Spleen (tissue), 11 donors: ENCODE measurements at regions not wholly inside any gene's neighbourhood (a gene's known extent, or its start where the extent isn't known, plus 50 kb on each side); places are given as distances from the start of the nearest gene placed in this dataset.

Source experiments
- DNase-seq: peaks from one replicate; pipeline ENCODE4 v3.0.0-alpha.2; 2020
- H3K27ac ChIP-seq, 8 donors: fragments of 200-600 bp; sonication (generic) in 7 of 8; 1 replicate in 4 of 8; 2 replicates in 4 of 8; pipeline versions ENCODE4 v1.5.0 to v1.8.0; 2016 to 2021; ENCODE audit warnings: inconsistent platforms in 4 of 8, mild to moderate bottlenecking in 4 of 8, moderate library complexity in 1 of 8
- H3K27me3 ChIP-seq, 7 donors: fragments of 200-600 bp; sonication (generic) in 6 of 7; replicated peaks in 1 of 7; 1 replicate in 4 of 7; 2 replicates in 3 of 7; pipeline versions ENCODE4 v1.5.0 to v1.8.0; 2016 to 2021; ENCODE audit warnings: inconsistent platforms in 3 of 7, mild to moderate bottlenecking in 1 of 7
- H3K36me3 ChIP-seq, 6 donors: fragments of 200-600 bp; sonication (generic) in 5 of 6; 1 replicate in 4 of 6; 2 replicates in 2 of 6; pipeline versions ENCODE4 v1.5.0 to v1.8.0; 2016 to 2021; ENCODE audit warnings: inconsistent platforms in 2 of 6
- H3K4me1 ChIP-seq, 6 donors: fragments of 200-600 bp; sonication (generic) in 5 of 6; 1 replicate in 3 of 6; 2 replicates in 3 of 6; pipeline versions ENCODE4 v1.5.0 to v1.8.0; 2016 to 2021; ENCODE audit warnings: inconsistent platforms in 3 of 6
- H3K4me3 ChIP-seq, 8 donors: fragments of 200-600 bp; sonication (generic) in 7 of 8; 1 replicate in 4 of 8; 2 replicates in 4 of 8; pipeline versions ENCODE4 v1.5.0 to v1.8.0; 2016 to 2021; ENCODE audit warnings: inconsistent platforms in 4 of 8, mild to moderate bottlenecking in 4 of 8, moderate library complexity in 2 of 8
- H3K9me3 ChIP-seq, 8 donors: fragments of 200-600 bp; sonication (generic) in 7 of 8; 1 replicate in 4 of 8; 2 replicates in 4 of 8; pipeline versions ENCODE4 v1.5.0 to v1.8.0; 2016 to 2021; ENCODE audit warnings: inconsistent platforms in 4 of 8
- POLR2A ChIP-seq, 3 donors: fragments of 450-650 bp; IDR thresholded peaks; one replicate each; pipeline ENCODE4 v1.5.1; 2017; ENCODE audit warnings: antibody characterized with exemption in 3 of 3, mild to moderate bottlenecking in 1 of 3
- POLR2AphosphoS5 ChIP-seq, 3 donors: sonication (generic); formaldehyde crosslinking; IDR thresholded peaks; one replicate each; pipeline ENCODE4 v1.5.1; 2017; ENCODE audit warnings: antibody characterized with exemption in 3 of 3
- WGBS, 5 donors: extraction: QIAGEN DNeasy Blood & Tissue Kit in 3 of 5; methylation state at CpG; one replicate each; pipeline versions ENCODE4 v1.1.5 to v1.1.7; 2013 to 2018; 5-methylcytosine and 5-hydroxymethylcytosine counted together
- intact Hi-C: fragments of 100-400 bp; cut with DNase I; formaldehyde crosslinking; loops from one replicate; pipeline ENCODE4 v1.15.0; 2023; ENCODE audit warnings: low total_unique reads
- TF ChIP-seq, protein P1 (sequence below), 11 experiments: fragments of 200-600 bp in 7 of 11; fragments of 450-650 bp in 4 of 11; sonication (generic) in 4 of 11; IDR thresholded peaks in 8 of 11; conservative IDR thresholded peaks in 3 of 11; 1 replicate in 7 of 11; 2 replicates in 4 of 11; pipeline versions ENCODE4 v1.4.0 to v1.8.0; 2016 to 2021; ENCODE audit warnings: antibody characterized with exemption in 11 of 11, inconsistent platforms in 4 of 11, mild to moderate bottlenecking in 1 of 11
- donor health status: healthy with polysubstance abuse.
- donor health status: DM: no; HTN: no; CAD: no; lungs with moderate emphysema.
- donor health status: DM: no; HTN: no; CAD: no.
- donor health status: Bipolar disorder and iron deficiency.
- donor health status: healthy.
- donor health status: DM: no; HTN: no; CAD: no.
- donor health status: DM: yes; HTN: yes; CAD: no.

DNA sequence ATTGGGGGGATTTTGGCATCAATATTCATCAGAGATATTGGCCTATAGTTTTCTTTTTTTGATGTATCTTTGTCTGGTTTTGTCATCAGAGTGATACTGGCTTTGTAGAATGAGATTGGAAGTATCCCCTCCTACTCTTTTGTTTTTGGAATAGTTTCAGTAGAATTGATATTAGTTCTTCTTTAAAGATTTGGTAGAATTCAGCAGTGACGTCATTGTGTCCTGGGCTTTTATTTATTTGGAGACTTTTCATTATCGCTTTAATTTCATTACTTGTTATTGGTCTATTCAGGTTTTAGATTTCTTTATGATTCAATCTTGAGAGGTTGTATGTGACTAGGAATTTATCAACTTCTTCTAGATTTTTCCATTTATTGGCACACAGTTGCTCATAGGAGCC, 825.5 kb upstream of the NXPH2 start:
- Histone ChIP-seq H3K36me3 (no peaks in the 10 kb centered on the region), H3K9me3 (peaks cover 0 to 34% (median 19%) of the 10 kb centered on the region in 8 donors), H3K27ac (no peak overlapping the region), H3K4me3 (no peak overlapping the region), H3K27me3 (no peaks in the 10 kb centered on the region), H3K4me1 (no peaks in the 10 kb centered on the region)
- WGBS, 5 donors = 90 to 97% (median 92%) methylated on average over 2 of the region's 2 CpGs
- intact Hi-C loops = no loop called here
- no peak for DNase-seq
- TF ChIP-seq POLR2AphosphoS5 (IDR thresholded peaks at IDR 0.05) = no peak
- TF ChIP-seq POLR2A (IDR thresholded peaks at IDR 0.05) = no peak
- TF ChIP-seq, protein P1, sequence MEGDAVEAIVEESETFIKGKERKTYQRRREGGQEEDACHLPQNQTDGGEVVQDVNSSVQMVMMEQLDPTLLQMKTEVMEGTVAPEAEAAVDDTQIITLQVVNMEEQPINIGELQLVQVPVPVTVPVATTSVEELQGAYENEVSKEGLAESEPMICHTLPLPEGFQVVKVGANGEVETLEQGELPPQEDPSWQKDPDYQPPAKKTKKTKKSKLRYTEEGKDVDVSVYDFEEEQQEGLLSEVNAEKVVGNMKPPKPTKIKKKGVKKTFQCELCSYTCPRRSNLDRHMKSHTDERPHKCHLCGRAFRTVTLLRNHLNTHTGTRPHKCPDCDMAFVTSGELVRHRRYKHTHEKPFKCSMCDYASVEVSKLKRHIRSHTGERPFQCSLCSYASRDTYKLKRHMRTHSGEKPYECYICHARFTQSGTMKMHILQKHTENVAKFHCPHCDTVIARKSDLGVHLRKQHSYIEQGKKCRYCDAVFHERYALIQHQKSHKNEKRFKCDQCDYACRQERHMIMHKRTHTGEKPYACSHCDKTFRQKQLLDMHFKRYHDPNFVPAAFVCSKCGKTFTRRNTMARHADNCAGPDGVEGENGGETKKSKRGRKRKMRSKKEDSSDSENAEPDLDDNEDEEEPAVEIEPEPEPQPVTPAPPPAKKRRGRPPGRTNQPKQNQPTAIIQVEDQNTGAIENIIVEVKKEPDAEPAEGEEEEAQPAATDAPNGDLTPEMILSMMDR (IDR thresholded peaks at IDR 0.05 in 8 of 11, conservative IDR thresholded peaks at IDR 0.05 in 3 of 11) = no peak

DNA sequence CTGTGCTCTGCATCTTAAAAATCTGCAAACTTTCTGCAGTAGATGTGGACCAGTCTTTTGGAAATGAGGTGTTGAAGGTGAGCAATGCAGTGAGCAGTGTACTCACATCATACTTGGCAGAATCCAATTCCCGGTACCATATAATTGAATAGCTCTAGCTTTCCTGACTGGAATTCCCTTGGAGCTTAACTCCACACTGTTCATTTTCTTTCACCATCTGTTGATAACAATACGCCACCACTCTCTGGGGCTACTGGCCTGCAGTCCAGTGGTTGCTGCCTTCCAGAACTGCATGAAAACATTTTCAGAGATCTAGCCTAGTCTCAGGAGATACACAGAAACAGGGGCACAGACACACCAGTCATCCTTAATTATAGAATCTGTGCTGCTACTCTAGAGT, 820.0 kb upstream of the NXPH2 start:
- 46 to 71% (median 61%) methylated on average over 2 of the region's 2 CpGs for WGBS, 5 donors
- TF ChIP-seq, protein P1 (IDR thresholded peaks at IDR 0.05 in 8 of 11, conservative IDR thresholded peaks at IDR 0.05 in 3 of 11) = no peak
- TF ChIP-seq POLR2A (IDR thresholded peaks at IDR 0.05) = no peak
- TF ChIP-seq POLR2AphosphoS5 (IDR thresholded peaks at IDR 0.05) = no peak

DNA sequence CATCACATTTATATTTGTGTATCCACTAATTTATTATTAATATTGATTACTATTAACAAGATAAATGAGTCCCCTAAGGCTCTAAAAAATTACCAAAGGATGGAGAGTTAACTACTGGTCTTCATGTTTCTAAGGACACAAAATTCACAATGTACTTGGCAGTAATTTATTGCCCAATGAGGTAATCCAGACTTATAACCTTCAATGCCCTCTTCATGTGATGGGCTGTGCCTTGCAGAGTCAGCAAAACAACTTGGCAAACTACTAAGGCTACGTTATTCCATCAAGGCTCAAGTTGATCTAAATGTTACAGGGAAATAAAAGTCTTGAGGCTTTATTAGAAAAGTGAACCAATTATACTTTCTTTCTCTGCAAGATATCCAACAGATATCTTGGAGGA, 804.9 kb upstream of the NXPH2 start:
- Histone ChIP-seq H3K9me3 (peaks cover 0 to 19% (median 2%) of the 10 kb centered on the region in 8 donors), H3K27ac (no peak overlapping the region), H3K27me3 (no peaks in the 10 kb centered on the region), H3K4me1 (no peaks in the 10 kb centered on the region), H3K36me3 (no peaks in the 10 kb centered on the region), H3K4me3 (no peak overlapping the region)
- intact Hi-C loops = no loop called here
- DNase-seq = no peak
- WGBS, 5 donors = 63 to 75% (median 66%) methylated on average over 1 of the region's 1 CpG
- TF ChIP-seq POLR2A (IDR thresholded peaks at IDR 0.05) = no peak
- TF ChIP-seq POLR2AphosphoS5 (IDR thresholded peaks at IDR 0.05) = no peak
- TF ChIP-seq, protein P1 (IDR thresholded peaks at IDR 0.05 in 8 of 11, conservative IDR thresholded peaks at IDR 0.05 in 3 of 11) = no peak

More for the DNA sequence above, 820.0 kb upstream of the NXPH2 start:
- Histone ChIP-seq H3K9me3 (peaks cover 0 to 22% (median 5%) of the 10 kb centered on the region in 8 donors), H3K4me3 (no peak overlapping the region), H3K27me3 (no peaks in the 10 kb centered on the region), H3K36me3 (no peaks in the 10 kb centered on the region), H3K4me1 (no peaks in the 10 kb centered on the region), H3K27ac (no peak overlapping the region)
- intact Hi-C loops = no loop called here
- no peak for DNase-seq

DNA sequence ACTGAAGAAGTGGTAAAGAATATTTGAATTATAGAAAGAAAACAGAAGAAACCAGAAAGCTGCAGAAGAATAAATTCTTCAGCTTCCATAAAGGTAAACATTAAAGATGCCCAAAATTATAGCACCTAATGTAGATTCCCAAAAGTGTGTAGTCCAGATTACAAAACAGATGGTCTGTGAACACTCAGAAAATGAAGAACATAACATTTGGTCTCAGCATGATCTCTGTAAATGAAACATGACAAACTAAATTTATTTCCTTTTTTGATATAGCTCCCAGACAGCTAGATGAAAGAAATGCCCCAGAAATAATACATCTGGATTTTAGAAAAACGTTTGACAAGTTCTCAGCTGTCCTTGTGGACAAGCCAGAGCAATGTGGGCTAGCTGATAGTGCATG, 794.2 kb upstream of the NXPH2 start:
- DNase-seq = no peak
- Histone ChIP-seq H3K4me1 (no peaks in the 10 kb centered on the region), H3K4me3 (no peak overlapping the region), H3K36me3 (no peaks in the 10 kb centered on the region), H3K27ac (no peak overlapping the region), H3K9me3 (peaks cover 0 to 43% (median 9%) of the 10 kb centered on the region in 8 donors), H3K27me3 (no peaks in the 10 kb centered on the region)
- TF ChIP-seq POLR2AphosphoS5 (IDR thresholded peaks at IDR 0.05) (no peak), POLR2A (IDR thresholded peaks at IDR 0.05) (no peak)
- TF ChIP-seq, protein P1 (IDR thresholded peaks at IDR 0.05 in 8 of 11, conservative IDR thresholded peaks at IDR 0.05 in 3 of 11) = no peak
- intact Hi-C loops = no loop called here
- WGBS, 5 donors = 0 to 17% (median 6%) methylated on average over 1 of the region's 1 CpG
